ENCODE measurements at regions not wholly inside any gene's neighbourhood (a gene's known extent, or its start where the extent isn't known, plus 50 kb on each side); places are given as distances from the start of the nearest gene placed in this dataset.

DNA sequence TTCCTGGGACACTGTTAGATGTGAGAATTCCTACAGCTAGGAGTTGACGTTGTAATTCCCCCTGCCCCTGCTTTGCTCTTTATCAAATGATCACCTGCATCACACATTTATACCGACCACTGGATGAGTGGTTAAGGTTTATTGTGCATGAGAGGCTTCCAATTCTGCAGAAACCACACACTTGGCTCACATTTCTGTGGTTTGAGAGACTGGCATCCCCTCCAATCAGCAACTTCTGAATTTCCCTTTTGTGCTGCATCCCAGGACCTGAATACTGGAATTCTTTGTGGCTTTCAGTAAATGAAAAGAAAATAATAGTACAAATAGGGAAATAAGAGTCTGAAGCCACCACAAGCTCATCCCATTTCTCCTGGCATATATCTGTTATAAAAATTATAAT lies 628.7 kb upstream of the PIK3C3 start:
- Histone ChIP-seq H3K36me3 (ENCODE audit: control insufficient read depth in 2 of 3, insufficient read depth in 3 of 3, low read length in 3 of 3) (no peaks in the 10 kb centered on the region), H3K9ac (ENCODE audit: low read length in 3 of 3) (no peak overlapping the region), H3K27ac (ENCODE audit: low read depth in 2 of 2, low read length in 2 of 2) (no peak overlapping the region), H3K9me3 (ENCODE audit: control insufficient read depth in 2 of 3, insufficient read depth in 1 of 3, low read length in 3 of 3) (no peaks in the 10 kb centered on the region), H3K4me3 (ENCODE audit: low read length in 3 of 3) (no peak overlapping the region), H3K4me1 (ENCODE audit: control insufficient read depth in 2 of 3, insufficient read depth in 2 of 3, low read depth in 1 of 3, low read length in 3 of 3) (no peaks in the 10 kb centered on the region), H3K27me3 (ENCODE audit: control insufficient read depth, insufficient read depth, low read length) (no peaks in the 10 kb centered on the region)
- no peak for FAIRE-seq
- TF ChIP-seq CTCF (IDR thresholded peaks at IDR 0.05; ENCODE audit: borderline replicate concordance, extremely low read depth, insufficient read depth): no peak
- intact Hi-C loops (cut with DNase I): no loop called here
- no peak for DNase-seq

DNA sequence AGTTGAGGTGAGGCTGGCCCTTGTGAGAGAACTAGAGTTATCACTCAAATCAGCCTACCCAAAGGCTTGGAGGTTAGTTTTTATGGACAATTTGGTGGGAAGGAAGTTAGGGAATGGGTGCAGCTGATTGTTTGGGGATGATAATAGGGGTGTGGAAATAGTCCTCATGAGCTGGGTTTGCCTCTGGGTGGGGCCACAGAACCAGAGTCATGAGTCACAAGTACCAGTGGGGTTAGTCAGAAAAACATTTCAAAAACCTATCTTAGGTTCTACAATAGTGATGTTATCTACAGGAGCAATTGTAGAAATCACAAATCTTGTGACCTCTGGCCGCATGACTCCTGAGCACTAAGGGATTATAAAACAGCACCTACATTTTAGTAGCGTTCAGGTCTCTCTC lies 630.1 kb upstream of the PIK3C3 start:
- H3K27me3 ChIP-seq (ENCODE audit: control insufficient read depth, insufficient read depth, low read length): no peaks in the 10 kb centered on the region
- no peaks in the 10 kb centered on the region for H3K4me1 ChIP-seq (ENCODE audit: control insufficient read depth in 2 of 3, insufficient read depth in 2 of 3, low read depth in 1 of 3, low read length in 3 of 3)
- intact Hi-C loops (cut with DNase I): no loop called here
- H3K36me3 ChIP-seq (ENCODE audit: control insufficient read depth in 2 of 3, insufficient read depth in 3 of 3, low read length in 3 of 3): no peaks in the 10 kb centered on the region
- no peak overlapping the region for H3K27ac ChIP-seq (ENCODE audit: low read depth in 2 of 2, low read length in 2 of 2)
- no peaks in the 10 kb centered on the region for H3K9me3 ChIP-seq (ENCODE audit: control insufficient read depth in 2 of 3, insufficient read depth in 1 of 3, low read length in 3 of 3)
- H3K4me3 ChIP-seq (ENCODE audit: low read length in 3 of 3): no peak overlapping the region
- H3K9ac ChIP-seq (ENCODE audit: low read length in 3 of 3): no peak overlapping the region
- DNase-seq: no peak
- FAIRE-seq: no peak
- no peak for TF ChIP-seq CTCF (IDR thresholded peaks at IDR 0.05; ENCODE audit: borderline replicate concordance, extremely low read depth, insufficient read depth)

DNA sequence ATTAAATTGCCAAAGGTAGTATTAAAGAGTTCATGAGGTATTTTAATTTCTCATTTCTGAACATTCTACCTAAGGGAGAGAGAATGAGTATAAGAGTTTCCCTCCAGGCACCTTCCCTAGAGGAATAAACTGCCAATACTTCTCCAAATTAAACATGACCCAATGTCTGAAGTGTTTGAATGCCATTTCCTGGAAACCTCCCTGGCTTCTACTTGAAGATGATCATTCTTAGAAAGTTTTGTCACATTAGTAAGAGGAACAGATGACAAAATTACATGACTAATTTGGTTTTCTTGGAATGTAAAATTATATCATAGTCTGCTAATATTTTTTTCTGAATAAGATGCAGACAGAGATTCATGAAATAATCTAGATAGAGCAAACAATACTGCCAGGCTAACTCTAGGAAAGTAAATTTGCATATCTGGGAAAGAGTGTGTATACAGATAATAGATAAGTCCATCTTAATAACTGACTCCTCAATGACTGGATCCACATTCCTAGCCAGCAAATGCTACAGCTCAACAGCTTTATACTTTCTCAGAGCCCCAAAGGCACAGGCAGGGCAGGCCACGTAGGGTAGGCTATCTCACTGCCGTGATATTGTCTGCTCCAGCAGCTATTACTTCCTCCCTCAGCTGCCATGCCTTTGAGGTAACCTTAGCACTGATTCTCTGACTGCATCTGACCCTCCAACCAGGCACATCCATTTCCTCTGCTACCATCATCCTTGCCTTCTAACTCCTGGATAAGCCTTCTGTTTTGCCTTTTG lies 630.8 kb upstream of the PIK3C3 start:
- H3K9ac ChIP-seq (ENCODE audit: low read length in 3 of 3): no peak overlapping the region
- no peak for FAIRE-seq
- intact Hi-C loops (cut with DNase I): no loop called here

More for the DNA sequence above, 630.8 kb upstream of the PIK3C3 start:
- no peak overlapping the region for H3K27ac ChIP-seq (ENCODE audit: low read depth in 2 of 2, low read length in 2 of 2)
- TF ChIP-seq CTCF (IDR thresholded peaks at IDR 0.05; ENCODE audit: borderline replicate concordance, extremely low read depth, insufficient read depth): no peak
- H3K4me3 ChIP-seq (ENCODE audit: low read length in 3 of 3): no peak overlapping the region
- no peaks in the 10 kb centered on the region for H3K4me1 ChIP-seq (ENCODE audit: control insufficient read depth in 2 of 3, insufficient read depth in 2 of 3, low read depth in 1 of 3, low read length in 3 of 3)
- H3K9me3 ChIP-seq (ENCODE audit: control insufficient read depth in 2 of 3, insufficient read depth in 1 of 3, low read length in 3 of 3): no peaks in the 10 kb centered on the region
- no peaks in the 10 kb centered on the region for H3K36me3 ChIP-seq (ENCODE audit: control insufficient read depth in 2 of 3, insufficient read depth in 3 of 3, low read length in 3 of 3)
- H3K27me3 ChIP-seq (ENCODE audit: control insufficient read depth, insufficient read depth, low read length): no peaks in the 10 kb centered on the region
- DNase-seq: no peak
